Upper lobe of left lung (tissue), 4 donors: ENCODE measurements at regions not wholly inside any gene's neighbourhood (a gene's known extent, or its start where the extent isn't known, plus 50 kb on each side); places are given as distances from the start of the nearest gene placed in this dataset.

Experiments used
- EP300 ChIP-seq, 4 donors: sonication (generic); formaldehyde crosslinking; IDR thresholded peaks; one replicate each; pipeline ENCODE4 v1.5.1; 2017; ENCODE audit warnings: antibody characterized with exemption in 4 of 4, control low read depth in 2 of 4
- POLR2A ChIP-seq, 4 donors: fragments of 450-650 bp; IDR thresholded peaks; one replicate each; pipeline ENCODE4 v1.5.1; 2016 to 2017; ENCODE audit warnings: antibody characterized with exemption in 4 of 4, mild to moderate bottlenecking in 2 of 4
- TF ChIP-seq, protein P1 (sequence below), 6 experiments: fragments of 450-650 bp in 4 of 6; fragments of 200-600 bp in 2 of 6; sonication (generic) in 2 of 6; IDR thresholded peaks; one replicate each; pipeline ENCODE4 v1.5.1; 2016 to 2019; ENCODE audit warnings: antibody characterized with exemption in 6 of 6

- TF ChIP-seq POLR2A (IDR thresholded peaks at IDR 0.05), result no peak
- TF ChIP-seq EP300 (IDR thresholded peaks at IDR 0.05), result no peak
- TF ChIP-seq, protein P1, sequence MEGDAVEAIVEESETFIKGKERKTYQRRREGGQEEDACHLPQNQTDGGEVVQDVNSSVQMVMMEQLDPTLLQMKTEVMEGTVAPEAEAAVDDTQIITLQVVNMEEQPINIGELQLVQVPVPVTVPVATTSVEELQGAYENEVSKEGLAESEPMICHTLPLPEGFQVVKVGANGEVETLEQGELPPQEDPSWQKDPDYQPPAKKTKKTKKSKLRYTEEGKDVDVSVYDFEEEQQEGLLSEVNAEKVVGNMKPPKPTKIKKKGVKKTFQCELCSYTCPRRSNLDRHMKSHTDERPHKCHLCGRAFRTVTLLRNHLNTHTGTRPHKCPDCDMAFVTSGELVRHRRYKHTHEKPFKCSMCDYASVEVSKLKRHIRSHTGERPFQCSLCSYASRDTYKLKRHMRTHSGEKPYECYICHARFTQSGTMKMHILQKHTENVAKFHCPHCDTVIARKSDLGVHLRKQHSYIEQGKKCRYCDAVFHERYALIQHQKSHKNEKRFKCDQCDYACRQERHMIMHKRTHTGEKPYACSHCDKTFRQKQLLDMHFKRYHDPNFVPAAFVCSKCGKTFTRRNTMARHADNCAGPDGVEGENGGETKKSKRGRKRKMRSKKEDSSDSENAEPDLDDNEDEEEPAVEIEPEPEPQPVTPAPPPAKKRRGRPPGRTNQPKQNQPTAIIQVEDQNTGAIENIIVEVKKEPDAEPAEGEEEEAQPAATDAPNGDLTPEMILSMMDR (IDR thresholded peaks at IDR 0.05), result no peak
Measured at GRCh38 chr10:65312876-65313275, 1613.0 kb upstream of the LRRTM3 start.
